ENCODE measurements at regions not wholly inside any gene's neighbourhood (a gene's known extent, or its start where the extent isn't known, plus 50 kb on each side); places are given as distances from the start of the nearest gene placed in this dataset.

- TF ChIP-seq MIER2 (CRISPR knock-in tag; IDR thresholded peaks at IDR 0.05) (no peak), ELF1 (CRISPR knock-in tag; IDR thresholded peaks at IDR 0.05) (no peak), JDP2 (CRISPR knock-in tag; IDR thresholded peaks at IDR 0.05; ENCODE audit: borderline replicate concordance) (no peak), ZNF670 (CRISPR knock-in tag; IDR thresholded peaks at IDR 0.05; ENCODE audit: borderline replicate concordance) (no peak), ISX (CRISPR knock-in tag; conservative IDR thresholded peaks at IDR 0.05) (no peak), RAD51 (IDR thresholded peaks at IDR 0.05; ENCODE audit: borderline replicate concordance) (no peak), ZMAT3 (CRISPR knock-in tag; conservative IDR thresholded peaks at IDR 0.05) (no peak), CEBPB (IDR thresholded peaks at IDR 0.05; ENCODE audit: borderline replicate concordance, low read depth, low read length) (no peak), WIZ (CRISPR knock-in tag; IDR thresholded peaks at IDR 0.05) (no peak), RBM22 (optimal IDR thresholded peaks at IDR 0.05; ENCODE audit: low read length) (no peak), SIN3B (IDR thresholded peaks at IDR 0.05; ENCODE audit: low read length) (no peak), ZNF335 (CRISPR knock-in tag; IDR thresholded peaks at IDR 0.05) (no peak), ZNF101 (CRISPR knock-in tag; IDR thresholded peaks at IDR 0.05; ENCODE audit: borderline replicate concordance, low read depth) (no peak)
These were observed 144.4 kb upstream of the ANKRD55 start (continued) for GRCh38 chr5:56377573-56377972.

- Histone ChIP-seq H3K27ac (ENCODE audit: extremely low read length, insufficient read depth, low read length) (no peak overlapping the region), H3K4me3 (replicated peaks in 1 of 3; ENCODE audit: insufficient read depth in 1 of 3, low read depth in 2 of 3, low read length in 3 of 3) (no peak overlapping the region; a peak in 1 of 6 replicates), H3K36me3 (replicated peaks in 1 of 2; ENCODE audit: control insufficient read depth in 1 of 2, insufficient read depth in 2 of 2, low read length in 2 of 2) (no peaks in the 10 kb centered on the region), H3K27me3 (ENCODE audit: control insufficient read depth in 1 of 2, insufficient read depth in 2 of 2, low read length in 2 of 2) (no peaks in the 10 kb centered on the region), H3K4me1 (ENCODE audit: insufficient read depth, low read length) (peaks cover 25% of the 10 kb centered on the region), H3K4me2 (ENCODE audit: low read depth, low read length) (peak overlapping the region; percentile 13; the same call in 1 of the 2 replicates), H3K79me2 (ENCODE audit: insufficient read depth, low read length) (no peaks in the 10 kb centered on the region), H3K9ac (ENCODE audit: insufficient read depth, low read depth, low read length) (no peak overlapping the region), H4K20me1 (ENCODE audit: insufficient read depth, low read length) (no peaks in the 10 kb centered on the region), H2AFZ (ENCODE audit: low read length) (no peak overlapping the region), H3K9me3 (ENCODE audit: low read length) (no peaks in the 10 kb centered on the region; the same call in 1 of the 2 replicates)
- peak; percentile 61 for DNase-seq (ENCODE audit: low spot score)
- peak; percentile 50 for FAIRE-seq
- BruUV-seq (replicated peaks), result no TSS peak
- ChIA-PET POLR2A (interaction anchor here (1.0 kb wide), 1 partner anchor 12 kb away, joined by 3 read pairs; no protein-coding TSS in a partner anchor), CTCF (ENCODE audit: low intra/inter-chr PET ratio, low total read pairs) (no interaction called here)
- intact Hi-C loops (cut with micrococcal nuclease; ENCODE audit: unreplicated experiment) (no loop called here), in situ Hi-C loops (cut with HindIII; ENCODE audit: extremely low pct_ligation_motif_present, low pct_unique_long_range_greater_than_20kb) (no loop called here)
- WGBS (ENCODE audit: low lambda C conversion rate), result 0% methylated on average over 2 of the region's 2 CpGs
- peak; percentile 95 for ATAC-seq
- no peak for TF ChIP-seq EEA1 (CRISPR knock-in tag; IDR thresholded peaks at IDR 0.05; ENCODE audit: borderline replicate concordance)
- peak; percentile 73 for TF ChIP-seq TEAD3 (CRISPR knock-in tag; optimal IDR thresholded peaks at IDR 0.05; ENCODE audit: borderline replicate concordance)
- no peak for TF ChIP-seq ATF1 (CRISPR knock-in tag; IDR thresholded peaks at IDR 0.05)
- TF ChIP-seq CEBPB (IDR thresholded peaks at IDR 0.05; ENCODE audit: borderline replicate concordance, low read depth, low read length), result peak; percentile 78
- 0 out of 2 replicates have a peak, but pooled peaks have one; percentile 12 for TF ChIP-seq FOXO4 (CRISPR knock-in tag; conservative IDR thresholded peaks at IDR 0.05)
- no peak for TF ChIP-seq ZNF3 (CRISPR knock-in tag; IDR thresholded peaks at IDR 0.05)
- TF ChIP-seq GTF2F1 (IDR thresholded peaks at IDR 0.05; ENCODE audit: low read length), result no peak
- no peak for TF ChIP-seq ZNF331 (CRISPR knock-in tag; IDR thresholded peaks at IDR 0.05)
- TF ChIP-seq PTBP1 (IDR thresholded peaks at IDR 0.05; ENCODE audit: low read depth, low read length, poor library complexity, severe bottlenecking), result no peak
- TF ChIP-seq ZBTB25 (CRISPR knock-in tag; IDR thresholded peaks at IDR 0.05), result no peak
- no peak for TF ChIP-seq SNAPC5 (CRISPR knock-in tag; IDR thresholded peaks at IDR 0.05; ENCODE audit: borderline replicate concordance)
These were observed 143.0 kb upstream of the ANKRD55 start for GRCh38 chr5:56376128-56376527.

Measured in HepG2 (cell line).